Gastrocnemius medialis (tissue), 4 donors: ENCODE measurements at regions not wholly inside any gene's neighbourhood (a gene's known extent, or its start where the extent isn't known, plus 50 kb on each side); places are given as distances from the start of the nearest gene placed in this dataset.
A peak's percentile ranks its signal among the peaks of the same experiment; 100 is the strongest.

Experiments used
- ATAC-seq, 2 donors: fragments of 150-250 bp; one replicate each; pipeline ENCODE4 v1.9.1; 2016
- DNase-seq, 2 donors: peaks; one replicate each; pipeline ENCODE4 v3.0.0-alpha.2; 2019
- H3K27ac ChIP-seq, 4 donors: fragments of 200-600 bp; sonication (generic); 1 replicate in 1 of 4; 2 replicates in 3 of 4; pipeline ENCODE4 v1.5.1; 2016 to 2018; ENCODE audit warnings: mild to moderate bottlenecking in 2 of 4, moderate library complexity in 1 of 4
- H3K27me3 ChIP-seq, 3 donors: fragments of 200-600 bp; sonication (generic) in 2 of 3; 1 replicate in 1 of 3; 2 replicates in 2 of 3; pipeline versions ENCODE4 v1.5.1 to v1.6.0; 2016 to 2019; ENCODE audit warnings: mild to moderate bottlenecking in 1 of 3, moderate library complexity in 1 of 3
- H3K36me3 ChIP-seq, 2 donors: fragments of 200-600 bp; sonication (generic) in 1 of 2; one replicate each; pipeline ENCODE4 v1.5.1; 2017 to 2018
- H3K4me1 ChIP-seq, 2 donors: fragments of 200-600 bp; sonication (generic) in 1 of 2; one replicate each; pipeline ENCODE4 v1.5.1; 2016 to 2017; ENCODE audit warnings: mild to moderate bottlenecking in 2 of 2
- H3K4me3 ChIP-seq, 4 donors: fragments of 200-600 bp; sonication (generic) in 3 of 4; 1 replicate in 1 of 4; 2 replicates in 3 of 4; pipeline ENCODE4 v1.5.1; 2016 to 2019; ENCODE audit warnings: mild to moderate bottlenecking in 2 of 4
- H3K9me3 ChIP-seq, 3 donors: fragments of 200-600 bp; sonication (generic) in 2 of 3; 1 replicate in 1 of 3; 2 replicates in 2 of 3; pipeline ENCODE4 v1.5.1; 2016 to 2019
- POLR2A ChIP-seq, 2 donors: fragments of 450-650 bp; IDR thresholded peaks; one replicate each; pipeline ENCODE4 v1.6.1; 2017; ENCODE audit warnings: antibody characterized with exemption in 2 of 2, mild to moderate bottlenecking in 2 of 2, moderate library complexity in 2 of 2
- in situ Hi-C, 4 donors: fragments of 200-750 bp; cut with MboI; loops; one replicate each; pipeline versions ENCODE4 v1.15.0 to v1.8.0; 2017; ENCODE audit warnings: low sequenced_read_pairs in 4 of 4
- intact Hi-C: fragments of 100-400 bp; cut with DNase I; formaldehyde crosslinking; loops from one replicate; pipeline ENCODE4 v1.15.1; 2023; ENCODE audit warnings: low total_unique reads
- TF ChIP-seq, protein P1 (sequence below), 5 experiments: fragments of 450-650 bp in 3 of 5; fragments of 200-600 bp in 2 of 5; sonication (generic) in 2 of 5; IDR thresholded peaks in 4 of 5; conservative IDR thresholded peaks in 1 of 5; 1 replicate in 4 of 5; 2 replicates in 1 of 5; pipeline ENCODE4 v1.5.1; 2016 to 2019; ENCODE audit warnings: antibody characterized with exemption in 5 of 5, mild to moderate bottlenecking in 3 of 5, moderate library complexity in 3 of 5

DNA sequence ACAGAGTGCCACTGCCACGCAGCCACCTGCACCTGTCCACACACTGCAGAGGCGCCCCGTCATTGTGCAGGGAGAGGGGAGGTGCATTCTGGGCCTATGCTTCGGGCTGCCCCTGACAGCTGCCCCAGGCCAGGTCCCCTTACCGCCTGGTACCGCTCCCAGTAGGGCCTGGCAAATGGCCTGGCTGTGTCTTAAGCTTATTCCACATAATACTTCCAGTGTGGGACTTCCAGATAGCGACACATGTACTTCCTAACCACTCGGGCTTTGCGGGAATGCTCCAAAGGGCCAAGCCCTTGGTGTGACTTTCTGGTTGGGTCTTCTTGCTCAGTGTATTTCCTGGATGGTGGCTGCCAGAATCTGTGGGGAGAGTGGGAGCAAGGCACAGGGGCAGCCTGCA is 254.3 kb upstream of the CHRNA7 start:
- no peaks in the 10 kb centered on the region for H3K27me3 ChIP-seq
- H3K4me1 ChIP-seq: no peaks in the 10 kb centered on the region
- H3K27ac ChIP-seq: no peak overlapping the region
- no peak for DNase-seq
- no peak overlapping the region for H3K4me3 ChIP-seq
- ATAC-seq: no peak
- TF ChIP-seq, protein P1, sequence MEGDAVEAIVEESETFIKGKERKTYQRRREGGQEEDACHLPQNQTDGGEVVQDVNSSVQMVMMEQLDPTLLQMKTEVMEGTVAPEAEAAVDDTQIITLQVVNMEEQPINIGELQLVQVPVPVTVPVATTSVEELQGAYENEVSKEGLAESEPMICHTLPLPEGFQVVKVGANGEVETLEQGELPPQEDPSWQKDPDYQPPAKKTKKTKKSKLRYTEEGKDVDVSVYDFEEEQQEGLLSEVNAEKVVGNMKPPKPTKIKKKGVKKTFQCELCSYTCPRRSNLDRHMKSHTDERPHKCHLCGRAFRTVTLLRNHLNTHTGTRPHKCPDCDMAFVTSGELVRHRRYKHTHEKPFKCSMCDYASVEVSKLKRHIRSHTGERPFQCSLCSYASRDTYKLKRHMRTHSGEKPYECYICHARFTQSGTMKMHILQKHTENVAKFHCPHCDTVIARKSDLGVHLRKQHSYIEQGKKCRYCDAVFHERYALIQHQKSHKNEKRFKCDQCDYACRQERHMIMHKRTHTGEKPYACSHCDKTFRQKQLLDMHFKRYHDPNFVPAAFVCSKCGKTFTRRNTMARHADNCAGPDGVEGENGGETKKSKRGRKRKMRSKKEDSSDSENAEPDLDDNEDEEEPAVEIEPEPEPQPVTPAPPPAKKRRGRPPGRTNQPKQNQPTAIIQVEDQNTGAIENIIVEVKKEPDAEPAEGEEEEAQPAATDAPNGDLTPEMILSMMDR (IDR thresholded peaks at IDR 0.05 in 4 of 5, conservative IDR thresholded peaks at IDR 0.05 in 1 of 5): no peak
- TF ChIP-seq POLR2A (IDR thresholded peaks at IDR 0.05): no peak
- in situ Hi-C loops: no loop called here
- H3K9me3 ChIP-seq: no peaks in the 10 kb centered on the region
- H3K36me3 ChIP-seq: no peaks in the 10 kb centered on the region
- intact Hi-C loops: no loop called here

DNA sequence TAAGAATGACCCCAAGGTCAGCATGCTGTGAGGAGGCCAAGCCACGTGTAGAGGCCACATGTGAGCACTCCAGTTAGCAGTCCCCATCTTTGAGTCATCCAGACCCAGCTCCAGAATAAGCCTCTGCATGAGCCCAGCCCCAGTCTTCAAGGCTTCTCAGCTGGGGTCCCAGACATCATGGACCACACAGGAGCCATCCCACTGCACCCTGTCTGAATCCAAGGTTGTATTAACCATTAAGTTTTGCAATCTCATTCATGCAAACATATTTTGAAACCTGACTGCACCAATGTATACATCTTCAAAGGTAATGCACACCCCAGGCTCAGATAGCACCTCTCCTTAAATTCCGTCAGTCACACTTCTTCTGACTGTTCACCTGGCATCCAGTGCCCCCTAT is 249.1 kb upstream of the CHRNA7 start:
- Histone ChIP-seq H3K36me3 (no peaks in the 10 kb centered on the region), H3K27me3 (no peaks in the 10 kb centered on the region), H3K4me3 (no peak overlapping the region), H3K4me1 (no peaks in the 10 kb centered on the region), H3K9me3 (no peaks in the 10 kb centered on the region), H3K27ac (no peak overlapping the region)
- in situ Hi-C loops (no loop called here), intact Hi-C loops (no loop called here)
- TF ChIP-seq, protein P1 (IDR thresholded peaks at IDR 0.05 in 4 of 5, conservative IDR thresholded peaks at IDR 0.05 in 1 of 5): no peak
- no peak for TF ChIP-seq POLR2A (IDR thresholded peaks at IDR 0.05)
- ATAC-seq (no peak), DNase-seq (no peak)

DNA sequence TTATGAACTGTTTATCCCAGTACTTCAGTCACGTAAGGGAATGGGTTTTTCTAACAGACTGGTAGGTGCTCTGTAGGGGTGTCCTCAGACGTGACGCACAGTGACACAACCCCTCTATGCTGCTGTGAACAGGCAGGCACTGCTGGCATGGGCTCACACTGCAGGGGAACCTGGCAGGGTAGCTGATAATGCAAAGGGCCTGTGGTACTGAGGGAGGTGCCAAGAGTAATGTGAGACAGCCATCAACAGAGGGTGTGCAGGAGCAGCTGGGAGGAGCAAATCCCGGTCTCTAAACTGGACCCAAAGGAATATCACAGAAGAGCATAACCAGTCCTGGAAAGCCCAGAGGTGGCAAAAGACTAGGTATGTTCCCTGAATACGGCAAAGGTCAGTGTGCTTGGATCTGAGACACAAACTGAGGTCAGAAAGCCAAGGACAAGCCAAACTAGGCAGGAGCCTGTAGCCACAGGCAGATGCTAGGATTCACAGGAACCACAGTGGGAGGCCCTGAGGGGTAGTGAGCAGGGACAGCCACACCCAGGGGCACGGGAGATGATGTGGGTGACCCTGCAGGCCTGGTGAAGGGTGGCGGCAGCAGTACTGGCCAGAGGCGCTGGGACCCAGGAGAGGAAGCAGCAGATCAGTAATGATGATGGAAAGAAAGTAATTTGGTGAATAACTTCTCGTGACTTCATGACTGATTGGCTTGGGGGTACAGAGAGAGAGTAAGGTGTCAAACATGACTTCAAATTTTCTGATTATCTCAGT is 248.1 kb upstream of the CHRNA7 start:
- no peak overlapping the region for H3K27ac ChIP-seq
- TF ChIP-seq, protein P1 (IDR thresholded peaks at IDR 0.05 in 4 of 5, conservative IDR thresholded peaks at IDR 0.05 in 1 of 5): no peak
- no peak for TF ChIP-seq POLR2A (IDR thresholded peaks at IDR 0.05)
- no peaks in the 10 kb centered on the region for H3K9me3 ChIP-seq
- intact Hi-C loops (no loop called here), in situ Hi-C loops (no loop called here)
- DNase-seq: no peak
- peak in 1 of 2 donors; percentile 30 for ATAC-seq
- H3K4me3 ChIP-seq: no peak overlapping the region
- no peaks in the 10 kb centered on the region for H3K36me3 ChIP-seq
- H3K4me1 ChIP-seq: no peaks in the 10 kb centered on the region
- no peaks in the 10 kb centered on the region for H3K27me3 ChIP-seq

DNA sequence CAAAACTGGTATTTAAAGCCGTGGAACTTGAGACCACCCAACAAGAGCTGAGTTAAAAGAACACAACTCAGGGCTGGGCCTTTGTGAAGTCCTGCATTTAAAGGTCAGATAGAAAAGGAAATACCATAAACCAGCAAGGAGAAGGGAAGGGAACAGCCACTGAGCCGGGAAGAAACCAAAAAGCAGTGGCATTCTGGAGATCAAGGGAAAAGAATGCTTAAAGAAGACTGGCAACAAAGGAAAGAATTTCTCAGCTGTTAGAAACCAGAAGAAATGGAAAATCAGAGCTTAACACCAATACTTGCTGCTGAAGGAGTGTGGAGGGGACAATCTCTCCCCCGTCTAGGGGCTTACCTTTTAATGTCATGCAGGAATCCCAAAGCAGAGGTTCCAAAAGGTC is 247.4 kb upstream of the CHRNA7 start:
- no peak for DNase-seq
- intact Hi-C loops: no loop called here
- no peak for ATAC-seq
- no peak for TF ChIP-seq POLR2A (IDR thresholded peaks at IDR 0.05)
- TF ChIP-seq, protein P1 (IDR thresholded peaks at IDR 0.05 in 4 of 5, conservative IDR thresholded peaks at IDR 0.05 in 1 of 5): no peak
- Histone ChIP-seq H3K4me3 (no peak overlapping the region), H3K9me3 (no peaks in the 10 kb centered on the region), H3K27me3 (no peaks in the 10 kb centered on the region), H3K27ac (no peak overlapping the region), H3K4me1 (no peaks in the 10 kb centered on the region), H3K36me3 (no peaks in the 10 kb centered on the region)
- in situ Hi-C loops: no loop called here

DNA sequence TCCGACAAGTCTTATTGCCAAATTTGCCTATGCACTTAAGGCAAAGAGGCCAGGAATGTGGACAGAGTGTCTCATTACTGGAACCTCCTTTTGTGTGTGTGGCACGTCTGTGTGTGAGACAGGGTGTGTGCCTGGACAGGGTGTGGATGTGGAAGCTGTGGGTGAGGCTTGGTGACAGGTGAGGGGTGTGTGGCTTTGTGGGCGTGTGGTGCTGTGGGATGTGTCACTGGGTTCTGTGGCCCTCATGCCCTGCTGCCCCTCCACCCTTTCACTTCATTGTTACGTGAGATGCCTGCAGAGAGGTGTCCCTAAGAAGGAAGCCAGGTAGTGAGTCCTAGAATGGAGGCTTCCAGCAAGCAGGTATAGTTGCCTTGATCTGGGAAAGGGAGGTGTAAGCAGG is 244.0 kb upstream of the CHRNA7 start:
- intact Hi-C loops: no loop called here
- no peak for DNase-seq
- Histone ChIP-seq H3K36me3 (no peaks in the 10 kb centered on the region), H3K4me1 (no peaks in the 10 kb centered on the region), H3K27me3 (no peaks in the 10 kb centered on the region), H3K9me3 (no peaks in the 10 kb centered on the region), H3K4me3 (no peak overlapping the region), H3K27ac (no peak overlapping the region)
- in situ Hi-C loops: no loop called here
- no peak for ATAC-seq
- TF ChIP-seq, protein P1 (IDR thresholded peaks at IDR 0.05 in 4 of 5, conservative IDR thresholded peaks at IDR 0.05 in 1 of 5): no peak
- no peak for TF ChIP-seq POLR2A (IDR thresholded peaks at IDR 0.05)
